HG02678 (cell line): ENCODE measurements at regions not wholly inside any gene's neighbourhood (a gene's known extent, or its start where the extent isn't known, plus 50 kb on each side); places are given as distances from the start of the nearest gene placed in this dataset.

ENCODE experiments used
- ATAC-seq: cut with Tn5 transposase; IDR thresholded peaks from one replicate; pipeline ENCODE4 v1.9.1; 2021; ENCODE audit warnings: mild to moderate bottlenecking, moderate library complexity; ENCODE audit not compliant: unreplicated experiment

- ATAC-seq = no peak
Measured at GRCh38 chr1:98386675-98387440, 274.7 kb upstream of the SNX7 start.

GRCh38 chr1:98385652-98386051 is 275.9 kb upstream of the SNX7 start:
- no peak for ATAC-seq

DNA sequence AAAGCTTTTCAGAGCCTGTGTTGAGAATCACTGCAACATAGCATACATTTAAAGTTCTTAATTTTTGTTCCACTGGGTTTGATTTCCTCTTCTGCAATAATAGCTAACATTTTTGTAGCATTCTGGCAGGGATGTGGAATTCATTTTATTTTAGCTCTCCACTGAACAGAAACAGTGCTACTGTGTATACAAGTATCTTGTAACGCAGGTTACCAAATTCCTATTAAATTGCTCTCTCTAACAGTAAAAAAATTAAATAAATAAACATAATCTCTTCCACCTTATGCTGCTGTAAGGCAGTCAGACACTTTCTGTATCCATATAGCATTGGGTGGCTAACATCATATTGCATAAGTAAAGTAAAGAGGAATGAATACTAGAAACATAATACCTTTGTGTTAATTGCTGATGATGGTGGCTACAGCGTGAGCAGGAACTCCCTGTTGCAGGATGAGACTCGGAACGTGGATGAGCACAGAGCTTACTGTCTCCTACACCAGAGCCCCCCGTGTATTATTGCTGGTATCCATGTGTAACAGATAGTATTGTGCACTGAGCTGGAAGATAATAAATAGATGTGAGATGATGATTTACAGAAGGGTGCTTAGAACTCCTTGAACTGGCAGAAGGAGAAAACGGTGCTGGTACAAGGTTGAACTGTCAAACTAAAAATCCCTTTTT is 276.9 kb upstream of the SNX7 start:
- ATAC-seq = no peak

DNA sequence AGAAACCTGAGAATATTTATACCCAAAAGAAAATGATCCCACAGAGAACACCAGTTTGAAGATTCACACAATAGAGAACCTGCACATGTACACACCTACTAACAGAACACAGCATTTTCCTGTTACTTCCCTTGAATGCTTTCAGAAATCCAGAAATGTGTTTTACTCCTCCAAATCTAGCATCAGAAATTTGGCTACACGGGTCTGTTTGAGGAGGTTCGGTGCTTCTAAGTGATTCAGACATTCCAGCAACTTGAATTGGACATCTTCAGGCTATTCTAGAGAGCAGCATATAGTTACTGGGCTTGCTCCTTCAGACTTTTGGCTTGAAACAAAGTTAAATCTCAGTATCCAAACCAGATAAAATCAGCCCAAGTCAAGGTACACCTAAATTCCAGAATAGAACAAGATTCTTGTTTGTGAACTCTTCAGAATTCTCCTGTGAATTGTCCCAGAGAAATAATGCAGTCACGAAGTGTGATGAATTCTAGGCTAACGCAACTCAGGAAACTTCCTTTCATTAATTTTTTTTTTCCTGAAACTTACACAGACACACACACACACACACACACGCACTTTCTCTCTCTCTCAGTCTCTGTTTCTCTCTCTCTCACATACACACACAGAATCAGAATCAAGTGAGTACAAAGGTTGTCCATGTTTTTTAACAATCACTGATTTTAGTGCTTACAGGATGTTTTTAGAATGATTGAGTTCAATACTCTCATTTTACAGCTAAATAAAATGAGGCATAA is 278.4 kb upstream of the SNX7 start:
- no peak for ATAC-seq

DNA sequence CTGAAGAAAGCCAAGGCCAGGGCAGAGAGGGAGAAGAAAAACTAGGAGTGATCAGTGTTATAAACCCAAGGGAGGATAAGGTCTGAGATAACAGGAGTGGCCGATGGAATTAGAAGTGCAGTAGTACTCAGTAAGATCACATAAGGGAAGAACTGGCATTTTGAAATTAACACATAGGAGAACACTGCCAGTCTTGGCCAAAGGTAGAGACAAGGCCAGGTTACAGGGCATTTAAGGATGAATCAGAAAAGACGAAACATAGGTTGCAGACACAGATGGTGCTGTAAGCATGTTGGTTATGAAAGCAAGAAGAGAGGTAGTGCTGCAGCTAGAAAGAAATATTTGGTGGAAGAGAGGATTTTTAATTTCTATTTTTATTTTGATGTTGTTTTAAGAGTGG is 278.9 kb upstream of the SNX7 start:
- no peak for ATAC-seq

DNA sequence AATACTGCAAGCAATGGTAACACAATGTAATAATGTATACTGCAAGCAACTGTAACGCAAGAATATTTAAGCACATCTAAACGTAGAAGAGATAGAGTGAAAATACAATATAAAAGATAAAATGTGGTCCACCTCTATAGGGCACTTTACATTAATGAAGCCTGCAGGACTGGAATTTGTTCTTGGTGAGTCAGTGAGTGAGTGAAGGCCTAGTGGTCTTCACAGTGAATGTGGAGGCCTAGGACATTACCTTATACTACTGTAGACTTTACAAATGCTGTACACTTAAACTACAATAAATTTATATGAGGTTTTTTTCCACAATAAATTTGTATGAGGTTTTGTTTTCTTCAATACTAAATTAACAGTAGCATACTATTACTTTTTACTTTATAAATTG is 287.4 kb upstream of the SNX7 start:
- ATAC-seq = no peak

GRCh38 chr1:98373056-98373455 is 288.5 kb upstream of the SNX7 start:
- ATAC-seq = no peak

GRCh38 chr1:98371764-98372163 is 289.8 kb upstream of the SNX7 start:
- ATAC-seq = no peak

GRCh38 chr1:98369463-98369862 is 292.1 kb upstream of the SNX7 start:
- ATAC-seq = no peak

GRCh38 chr1:98368995-98369394 is 292.5 kb upstream of the SNX7 start:
- ATAC-seq = no peak

GRCh38 chr1:98367426-98367825 is 294.1 kb upstream of the SNX7 start:
- no peak for ATAC-seq

DNA sequence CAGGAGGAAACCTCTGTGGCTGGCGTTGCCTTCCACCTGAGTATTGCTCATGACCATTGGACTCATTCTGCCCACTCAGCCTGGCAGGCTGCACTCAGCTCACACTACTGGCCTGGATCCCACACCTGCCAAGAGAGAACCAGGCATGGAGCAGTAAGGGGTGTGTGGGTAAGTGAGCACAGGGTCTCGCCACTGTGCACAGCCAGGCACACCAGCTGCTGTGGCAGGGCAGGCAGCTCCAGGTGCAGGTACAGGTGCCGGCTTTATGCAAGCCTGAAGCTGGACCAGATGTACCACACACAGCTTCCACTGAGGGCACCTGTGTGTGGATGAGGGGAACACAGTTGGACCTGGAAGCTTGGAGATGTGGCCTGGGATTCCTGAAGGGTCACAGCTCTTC is 295.2 kb upstream of the SNX7 start:
- ATAC-seq = no peak

GRCh38 chr1:98364544-98364943 is 297.0 kb upstream of the SNX7 start:
- no peak for ATAC-seq

DNA sequence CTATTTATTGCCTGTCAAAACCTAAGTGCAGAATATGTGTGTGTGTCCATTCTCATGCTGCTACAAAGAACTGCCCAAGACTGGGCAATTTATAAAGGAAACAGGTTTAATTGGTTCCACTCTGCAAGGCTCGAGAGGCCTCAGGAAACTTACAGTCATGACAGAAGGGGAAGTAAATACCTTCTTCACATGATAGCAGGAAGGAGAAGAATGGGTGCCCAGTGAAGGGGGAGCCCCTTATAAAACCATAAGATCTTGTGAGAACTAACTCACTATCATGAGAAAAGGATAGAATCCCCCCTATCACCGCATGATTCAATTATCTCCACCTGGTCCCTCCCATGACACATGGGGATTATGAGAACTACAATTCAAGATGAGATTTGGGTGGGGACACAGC is 300.7 kb upstream of the SNX7 start:
- no peak for ATAC-seq

- ATAC-seq = no peak
Measured at GRCh38 chr1:98355656-98356383, 305.7 kb upstream of the SNX7 start.

DNA sequence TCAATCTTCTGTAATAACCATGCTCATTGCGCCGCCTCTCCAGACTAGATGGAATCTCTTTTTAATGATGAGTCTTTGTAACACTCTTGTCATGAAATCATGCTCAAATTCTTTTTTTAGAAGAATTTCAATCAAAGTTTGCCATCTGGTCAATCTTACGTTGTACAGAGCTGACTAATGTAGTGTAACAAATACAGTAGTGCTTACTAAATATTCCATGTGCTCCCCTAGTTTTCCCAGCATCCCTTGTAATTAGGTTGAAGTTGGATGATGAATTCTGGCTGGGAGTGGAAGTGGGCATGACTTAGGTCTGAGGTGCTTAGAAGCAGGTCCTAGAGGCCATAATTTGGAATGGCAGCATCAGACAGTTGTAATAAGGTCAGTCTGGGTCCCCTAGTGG is 309.1 kb upstream of the SNX7 start:
- ATAC-seq = no peak

DNA sequence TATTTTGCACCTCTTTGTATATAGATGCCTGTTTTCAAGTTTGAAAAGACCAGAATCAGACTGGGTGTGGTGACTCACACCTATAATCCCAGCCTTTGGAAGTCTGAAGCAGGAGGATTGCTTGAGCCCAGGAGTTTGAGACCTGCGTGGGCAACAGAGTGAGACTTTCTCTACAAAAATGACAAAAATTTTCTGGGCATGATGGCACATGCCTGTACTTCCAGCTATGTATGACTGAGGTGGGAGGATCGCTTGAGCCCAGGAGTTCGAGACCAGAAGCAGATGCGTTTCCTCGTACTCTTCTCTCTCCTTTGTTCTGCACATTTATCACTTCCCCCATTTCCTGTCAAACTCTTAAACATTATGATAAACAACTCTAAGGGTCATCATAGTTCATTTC is 310.0 kb upstream of the SNX7 start:
- ATAC-seq = no peak

DNA sequence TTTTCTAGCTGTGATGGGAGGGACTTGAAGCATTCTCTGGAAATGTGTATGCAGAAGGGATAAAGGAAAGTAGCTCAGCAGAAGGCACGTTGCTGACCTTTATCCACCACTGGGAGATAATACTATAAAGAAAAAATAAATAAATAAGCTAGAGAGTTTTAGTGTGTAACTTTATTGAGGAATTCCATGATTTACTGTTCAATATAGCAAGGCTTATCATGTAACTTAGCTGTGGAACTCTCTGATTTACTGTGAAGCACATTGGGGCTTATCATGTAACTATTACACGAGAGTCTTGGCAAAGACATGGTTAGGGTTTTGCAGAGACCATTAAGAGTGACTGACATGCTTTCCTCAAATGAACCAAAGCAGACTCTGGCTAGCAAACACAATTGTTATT is 316.1 kb upstream of the SNX7 start:
- no peak for ATAC-seq

- ATAC-seq = no peak
Measured at GRCh38 chr1:98344731-98345130, 316.8 kb upstream of the SNX7 start.

- no peak for ATAC-seq
Measured at GRCh38 chr1:98342566-98342965, 319.0 kb upstream of the SNX7 start.

GRCh38 chr1:98340511-98340910 is 321.0 kb upstream of the SNX7 start:
- no peak for ATAC-seq
